Erythroblast (primary cell): ENCODE measurements at regions not wholly inside any gene's neighbourhood (a gene's known extent, or its start where the extent isn't known, plus 50 kb on each side); places are given as distances from the start of the nearest gene placed in this dataset.
"Not testable (repeated sequence)": the region's sequence is repeated elsewhere in the genome, so short reads cannot be mapped to it uniquely, and the experiment has no call there.

Experiments used
- DNase-seq, 2 experiments: peaks; one replicate each; lab custom pipeline; 2025; lab: John Stamatoyannopoulos, UW
- GATA1 ChIP-seq: IDR thresholded peaks from 2 replicates; pipeline ENCODE4 v1.6.1; 2011; ENCODE audit warnings: low read depth, mild to moderate bottlenecking, control low read depth, low read length, moderate library complexity
- POLR2A ChIP-seq: IDR thresholded peaks from 2 replicates; pipeline ENCODE4 v1.6.1; 2011; ENCODE audit warnings: mild to moderate bottlenecking, low read length

- no peak for DNase-seq
- TF ChIP-seq POLR2A (no peak), GATA1 (no peak)
Measured at GRCh38 chr6:170093658-170094596, 197.0 kb downstream of the DLL1 start.

DNA sequence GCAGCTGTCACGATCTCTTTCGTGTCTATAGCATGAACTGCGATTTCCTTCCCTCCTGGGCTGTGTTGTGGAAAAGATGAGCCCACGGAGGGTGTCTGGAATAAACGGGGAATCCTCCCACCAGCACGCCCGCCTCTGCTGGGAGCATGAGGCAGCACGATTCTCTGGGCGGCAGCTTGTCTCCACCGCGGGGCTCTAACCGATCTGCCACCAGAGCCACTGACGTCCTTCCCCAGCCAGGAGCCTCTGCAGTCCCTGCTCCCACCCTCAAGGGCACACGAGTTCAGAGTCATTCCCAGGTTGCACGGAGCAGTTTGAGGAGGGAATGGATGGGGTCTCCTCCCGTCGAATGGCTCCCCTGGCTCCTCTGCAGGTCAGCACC is 197.6 kb downstream of the DLL1 start:
- TF ChIP-seq GATA1 (no peak), POLR2A (no peak)
- DNase-seq, result no peak

GRCh38 chr6:170092826-170093225 is 198.1 kb downstream of the DLL1 start:
- DNase-seq, result no peak
- no peak for TF ChIP-seq POLR2A
- TF ChIP-seq GATA1, result no peak

- TF ChIP-seq GATA1 (no peak), POLR2A (no peak)
- DNase-seq, result no peak
Measured at GRCh38 chr6:170091639-170092579, 199.0 kb downstream of the DLL1 start.

- no peak for DNase-seq
- TF ChIP-seq POLR2A, result no peak
Measured at GRCh38 chr6:170091000-170091638, 199.8 kb downstream of the DLL1 start.

DNA sequence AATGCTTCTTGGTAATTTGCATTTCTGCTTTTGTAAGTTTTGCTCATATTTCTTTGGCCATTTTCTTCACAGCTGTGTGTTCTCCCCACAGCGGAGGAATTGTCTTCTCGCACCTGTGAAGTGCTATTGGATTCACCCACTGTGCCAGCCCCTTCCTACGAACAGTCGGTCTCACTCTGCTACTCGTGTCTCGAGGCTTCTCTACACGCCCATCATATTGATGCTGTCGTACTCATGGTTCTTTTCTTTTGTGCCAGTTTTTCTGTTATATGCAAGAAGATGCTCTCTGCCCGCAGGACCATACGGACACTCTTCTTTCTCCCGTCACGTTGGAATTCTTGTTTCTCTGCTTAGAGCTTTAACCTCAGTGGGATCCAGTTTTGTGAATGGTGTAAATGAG is 200.3 kb downstream of the DLL1 start:
- DNase-seq, result no peak
- TF ChIP-seq POLR2A (no peak), GATA1 (no peak)

DNA sequence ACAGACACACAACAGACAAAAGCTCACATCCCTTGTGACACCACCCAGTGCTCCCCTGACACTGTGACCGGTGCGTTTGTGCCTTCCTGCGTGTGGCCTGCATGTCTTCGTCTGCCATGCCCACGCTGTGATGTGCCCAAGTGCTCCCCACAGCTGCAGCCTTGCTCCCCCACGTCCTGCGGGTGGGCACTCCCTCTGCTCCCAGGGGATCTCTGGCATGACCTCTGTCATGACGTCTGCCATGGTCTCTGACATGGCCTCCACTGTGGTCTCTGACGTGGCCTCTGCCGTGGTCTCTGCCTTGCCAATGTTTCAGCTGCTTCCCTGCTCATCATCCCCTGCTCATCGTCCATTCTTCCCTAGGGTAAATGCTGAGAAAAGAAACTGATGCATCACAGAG is 200.9 kb downstream of the DLL1 start:
- no peak for TF ChIP-seq POLR2A
- no peak for TF ChIP-seq GATA1

GRCh38 chr6:170088582-170088955 is 202.3 kb downstream of the DLL1 start:
- TF ChIP-seq GATA1, result no peak
- TF ChIP-seq POLR2A, result no peak
- no peak for DNase-seq

More for the DNA sequence above, 200.9 kb downstream of the DLL1 start:
- DNase-seq, result no peak

GRCh38 chr6:170087941-170088581 is 202.8 kb downstream of the DLL1 start:
- no peak for TF ChIP-seq GATA1
- no peak for TF ChIP-seq POLR2A
- DNase-seq, result no peak

DNA sequence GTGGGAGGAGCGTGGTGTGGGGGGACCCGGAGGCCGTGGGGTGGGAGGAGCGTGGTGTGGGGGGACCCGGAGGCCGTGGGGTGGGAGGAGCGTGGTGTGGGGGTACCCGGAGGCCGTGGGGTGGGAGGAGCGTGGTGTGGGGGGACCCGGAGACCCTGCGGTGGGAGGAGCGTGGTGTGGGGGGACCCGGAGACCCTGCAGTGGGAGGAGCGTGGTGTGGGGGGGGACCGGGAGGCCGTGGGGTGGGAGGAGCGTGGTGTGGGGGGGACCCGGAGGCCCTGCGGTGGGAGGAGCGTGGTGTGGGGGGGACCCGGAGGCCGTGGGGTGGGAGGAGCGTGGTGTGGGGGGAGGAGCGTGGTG is 203.5 kb downstream of the DLL1 start:
- not testable (repeated sequence) for DNase-seq

- TF ChIP-seq GATA1, result no peak
- TF ChIP-seq POLR2A, result no peak
- no peak for DNase-seq
Measured at GRCh38 chr6:170086639-170087420, 204.0 kb downstream of the DLL1 start.

DNA sequence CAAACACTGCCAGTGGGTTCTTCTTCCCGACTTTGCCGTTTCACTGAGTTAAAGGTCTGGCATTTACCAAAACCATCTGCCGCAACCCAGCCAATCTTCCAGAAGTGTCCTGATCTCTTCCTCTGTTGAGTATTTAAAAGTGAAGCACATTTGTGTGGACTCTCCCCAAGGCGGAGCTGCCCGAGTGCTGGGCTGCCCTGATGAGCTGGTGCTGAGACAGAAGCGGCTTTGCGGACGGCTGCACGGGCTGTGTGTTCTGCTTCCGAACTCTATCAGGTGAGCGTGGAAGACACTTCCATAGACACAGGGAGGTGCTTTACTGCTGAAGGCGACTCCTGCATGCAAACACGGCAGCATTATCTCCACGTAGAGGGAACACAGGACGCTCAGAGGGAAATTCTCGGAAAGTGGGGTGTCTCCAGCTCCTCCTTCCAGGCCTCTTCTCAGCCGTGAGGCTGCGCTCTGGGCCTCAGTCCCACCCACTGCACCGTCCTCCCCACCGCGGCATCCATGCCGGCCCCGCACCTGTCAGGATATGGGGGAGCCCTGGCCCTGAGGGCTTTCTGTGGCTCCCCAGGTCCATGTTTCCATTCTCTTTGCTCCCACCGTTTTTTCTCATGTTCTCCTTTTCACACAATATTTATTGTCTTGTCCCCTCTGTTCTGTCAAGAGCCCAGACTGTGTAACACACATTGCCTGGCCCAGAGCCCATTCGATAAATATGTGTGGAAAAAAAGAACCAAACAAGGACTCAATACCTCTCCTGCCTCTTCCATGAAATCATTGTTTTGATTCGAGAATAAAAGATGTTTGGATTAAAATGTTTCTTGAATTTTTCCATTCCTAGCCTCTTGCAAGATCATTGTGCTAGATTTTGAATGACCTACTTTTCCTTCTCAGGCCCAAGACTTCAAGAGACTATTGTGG is 205.1 kb downstream of the DLL1 start:
- DNase-seq, result no peak

More for the DNA sequence above, 205.1 kb downstream of the DLL1 start:
- no peak for TF ChIP-seq POLR2A
- TF ChIP-seq GATA1, result no peak
